ENCODE measurements at regions not wholly inside any gene's neighbourhood (a gene's known extent, or its start where the extent isn't known, plus 50 kb on each side); places are given as distances from the start of the nearest gene placed in this dataset.

DNA sequence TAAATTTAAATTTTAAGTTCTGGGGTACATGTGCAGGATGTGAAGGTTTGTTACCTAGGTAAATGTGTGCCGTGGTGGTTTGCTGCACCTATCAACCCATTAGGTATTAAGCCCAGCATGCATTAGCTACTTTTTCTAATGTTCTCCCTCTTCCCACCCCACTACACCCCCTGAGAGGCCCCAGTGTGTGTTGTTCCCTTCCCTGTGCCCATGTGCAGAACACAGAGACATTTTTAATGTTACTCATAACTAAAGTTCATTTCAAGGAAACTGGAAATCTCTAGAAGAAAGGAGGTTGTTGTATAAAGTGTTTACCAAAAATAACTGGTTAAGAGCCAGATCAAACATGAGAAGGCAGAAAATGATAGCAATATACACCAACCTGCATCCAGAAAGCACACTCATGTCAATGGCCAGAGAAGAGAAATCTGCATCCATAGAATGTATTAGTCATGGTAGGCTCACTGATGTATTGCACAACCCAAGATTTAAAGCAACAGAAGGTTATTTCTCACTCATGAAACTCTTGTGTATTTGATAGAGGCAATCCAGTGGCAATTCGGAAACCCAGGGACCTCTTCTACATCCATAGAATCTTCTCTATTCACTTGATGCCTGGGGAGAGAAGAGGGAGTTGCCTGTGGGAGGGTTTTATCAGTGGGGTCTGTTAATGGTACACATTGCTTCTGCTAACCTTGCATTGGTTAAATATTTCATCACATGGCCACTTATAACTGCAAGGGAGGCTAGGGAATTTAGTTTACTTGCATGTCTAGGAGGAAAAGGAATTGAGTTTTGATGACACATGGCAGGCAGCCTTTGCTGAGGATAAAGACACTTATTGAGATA lies 321.9 kb upstream of the RASGRP1 start:
- peak; percentile 82 for DNase-seq (ENCODE audit: low read depth)

DNA sequence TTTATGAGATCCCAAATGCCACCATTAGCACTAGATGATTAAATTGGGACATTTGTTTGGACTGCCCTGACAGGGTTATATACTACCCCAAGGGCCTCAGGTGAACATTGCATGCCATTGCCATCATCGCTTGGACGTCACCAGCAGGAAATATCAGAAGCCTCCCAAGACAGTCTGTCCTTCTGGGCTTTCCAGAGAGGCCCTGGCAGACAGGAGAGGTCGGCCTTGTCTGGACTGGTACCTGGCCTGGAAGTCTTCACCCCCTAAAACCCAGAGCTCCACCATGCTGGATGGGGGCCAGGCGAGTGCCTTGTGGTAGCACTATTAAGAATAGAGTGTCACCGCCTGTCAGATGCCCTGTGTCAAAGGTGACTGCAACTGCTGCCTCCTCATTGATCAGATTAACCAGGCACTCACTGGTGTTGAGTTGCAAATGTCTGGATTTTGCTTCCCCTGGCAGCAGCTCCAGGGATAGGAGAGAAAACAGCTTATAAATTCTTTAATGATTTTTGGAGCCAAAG lies 324.1 kb upstream of the RASGRP1 start:
- no peak for DNase-seq (ENCODE audit: low read depth)

DNA sequence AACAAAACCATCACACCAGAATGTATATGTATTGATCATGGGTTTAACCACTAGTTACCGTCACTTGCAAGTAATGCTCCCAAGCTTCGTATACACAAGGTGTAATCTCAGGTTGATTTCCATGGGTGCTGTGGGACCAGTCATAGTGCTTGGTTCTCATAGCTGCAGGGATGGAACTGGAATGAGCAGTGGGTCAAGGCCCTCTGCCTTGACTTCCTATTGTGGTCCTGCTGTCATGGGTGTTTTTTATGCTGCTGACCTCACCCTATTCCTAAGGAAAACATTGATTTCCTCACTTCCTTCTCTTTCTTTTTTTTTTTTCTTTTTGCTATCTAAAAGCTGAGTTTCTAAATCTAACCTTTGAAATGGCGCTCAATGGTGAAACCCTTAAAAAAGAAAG lies 325.6 kb upstream of the RASGRP1 start:
- DNase-seq (ENCODE audit: low read depth), result no peak

DNA sequence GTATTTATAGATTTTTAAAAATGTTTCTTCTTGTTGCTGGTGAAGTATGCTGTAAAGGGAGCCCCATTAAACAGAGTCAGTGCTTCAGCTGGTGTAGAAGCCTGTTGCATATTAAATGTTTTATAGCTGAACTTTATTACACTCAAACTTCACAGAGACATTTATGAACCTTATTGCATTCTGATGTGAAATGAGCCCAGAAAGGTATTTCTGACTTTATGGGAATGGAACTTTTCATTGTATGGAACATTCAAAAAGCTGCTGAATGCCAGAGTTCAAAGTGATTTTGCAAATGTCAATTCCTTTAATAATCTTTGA lies 329.3 kb upstream of the RASGRP1 start:
- no peak for DNase-seq (ENCODE audit: low read depth)

DNA sequence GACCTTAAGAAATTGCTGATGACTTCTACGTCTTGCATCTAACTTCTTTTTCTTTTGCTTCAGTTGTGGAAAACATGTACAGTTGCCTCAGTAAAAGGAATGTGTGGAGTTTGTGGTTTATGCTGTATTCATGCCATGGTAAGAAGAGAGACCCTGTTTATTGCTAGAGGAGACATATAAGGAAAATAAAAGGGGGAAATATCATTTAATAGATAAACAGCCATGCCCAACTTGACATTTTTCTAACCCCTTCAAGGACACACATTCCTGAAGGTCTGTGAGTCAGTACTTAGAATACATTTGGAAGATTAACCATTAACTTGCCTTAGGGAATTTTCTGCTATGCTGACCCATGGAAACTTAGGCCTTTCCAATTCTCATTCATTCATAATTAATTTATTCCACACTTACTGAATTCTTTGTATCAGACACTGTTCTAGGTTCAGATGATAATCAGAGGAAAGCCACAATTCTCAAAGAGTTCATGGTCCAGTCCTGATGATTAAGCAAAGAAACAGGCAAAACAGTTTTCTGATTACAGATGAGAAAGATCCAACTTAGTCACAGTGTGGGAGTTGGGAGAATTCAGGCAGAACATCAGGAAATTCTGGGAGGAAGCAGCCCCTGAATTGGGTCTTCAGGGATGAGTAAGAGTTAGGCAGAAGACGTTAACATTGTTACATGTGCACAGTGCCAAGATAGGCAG lies 329.8 kb upstream of the RASGRP1 start:
- peak; percentile 81 for DNase-seq (ENCODE audit: low read depth)

DNA sequence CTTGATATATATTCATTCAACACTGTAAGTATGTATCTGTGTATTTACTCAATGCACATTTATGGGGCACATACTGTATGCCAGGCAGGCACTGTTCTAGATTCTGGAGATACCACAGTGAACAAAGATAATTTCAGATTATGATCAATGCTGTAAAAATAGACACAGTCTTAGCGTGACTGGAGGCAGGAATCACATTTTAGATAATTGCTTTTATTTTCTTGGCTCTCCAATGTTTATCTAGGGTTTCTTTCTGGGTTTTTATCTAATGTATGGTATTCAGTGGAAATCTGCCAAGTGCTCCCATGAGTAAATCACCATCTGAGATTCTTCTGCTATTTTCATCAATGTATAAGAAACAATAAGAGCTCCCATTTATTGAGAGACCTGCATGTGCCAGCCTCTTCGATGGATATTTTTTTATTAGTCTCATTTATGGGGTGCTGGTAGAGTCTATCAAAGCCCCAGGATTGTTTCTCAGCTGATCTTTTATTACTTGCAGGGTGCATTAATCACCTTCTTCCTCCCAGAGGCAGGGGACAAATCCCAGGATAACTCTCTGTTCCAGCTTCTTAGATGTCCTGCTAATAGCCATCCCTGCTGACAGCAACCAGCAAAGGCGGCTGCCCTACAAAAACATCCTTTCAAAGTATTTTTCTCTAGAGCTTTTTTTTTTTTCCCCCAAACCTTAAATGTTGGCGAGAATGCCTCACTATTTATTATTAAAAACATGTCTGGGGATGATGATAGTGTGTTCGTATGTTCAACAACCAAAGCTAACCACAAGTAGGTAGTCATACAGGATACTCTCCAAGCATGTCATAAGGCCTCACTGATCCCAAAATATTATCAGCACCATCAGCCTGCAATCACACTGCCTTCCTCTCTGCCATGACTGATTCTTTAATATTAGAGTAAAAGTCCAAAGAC lies 331.0 kb upstream of the RASGRP1 start:
- peak; percentile 23 for DNase-seq (ENCODE audit: low read depth)

DNA sequence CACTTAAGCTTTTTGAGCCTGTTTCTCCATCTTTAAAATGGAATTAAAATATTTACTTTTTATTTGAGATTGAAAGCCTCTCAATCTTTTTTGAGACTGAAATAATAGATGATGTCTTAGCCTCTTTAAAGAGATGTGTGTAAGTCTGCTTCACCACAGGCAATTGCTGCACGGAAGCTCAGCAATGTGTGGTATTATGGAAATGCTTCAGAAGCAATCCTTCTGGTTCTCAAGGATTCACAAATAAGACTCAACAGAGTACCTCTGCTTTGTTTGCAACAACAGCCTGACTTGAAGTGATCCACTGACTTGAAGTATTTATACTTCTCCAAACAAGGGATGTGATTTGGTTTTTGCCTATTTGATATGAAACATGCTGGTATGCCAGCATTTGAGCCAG lies 332.0 kb upstream of the RASGRP1 start:
- DNase-seq (ENCODE audit: low read depth), result no peak

DNA sequence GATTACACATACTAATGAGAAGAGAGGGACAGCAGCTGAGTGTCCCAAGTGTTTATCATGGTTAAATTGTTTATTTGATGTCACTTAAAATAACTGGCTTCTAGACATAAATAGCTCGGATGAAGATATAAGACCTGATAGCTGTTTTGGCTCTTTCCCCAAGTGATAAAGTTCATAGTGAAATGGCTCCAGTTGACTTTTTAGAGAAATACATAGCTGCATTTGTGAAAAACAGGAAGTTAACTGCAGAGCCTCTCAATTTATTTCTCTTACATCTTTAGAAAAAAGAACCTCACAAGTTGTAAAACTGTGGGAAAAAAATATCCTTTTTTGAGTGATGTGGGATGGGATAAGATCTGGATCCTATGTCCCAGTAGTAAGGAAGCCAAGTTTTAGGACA lies 332.9 kb upstream of the RASGRP1 start:
- no peak for DNase-seq (ENCODE audit: low read depth)

DNA sequence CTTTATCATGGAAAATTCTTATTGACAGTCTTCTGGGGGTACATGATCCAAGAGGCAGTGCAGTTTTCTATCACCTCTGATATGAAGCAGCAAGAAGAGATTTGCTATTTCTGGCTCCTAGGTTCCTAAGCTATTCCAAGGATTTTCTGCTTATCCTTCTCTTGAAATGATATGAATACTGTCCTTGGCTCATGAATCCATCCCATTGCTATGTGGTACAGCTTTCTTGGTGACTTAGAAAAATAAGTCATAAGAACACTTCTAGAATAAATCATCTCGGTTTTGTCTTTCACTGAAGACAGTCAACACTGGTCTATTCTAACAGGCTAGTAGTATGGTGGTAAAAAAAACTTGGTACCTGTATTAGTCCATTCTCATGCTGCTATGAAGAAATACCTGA lies 333.6 kb upstream of the RASGRP1 start:
- DNase-seq (ENCODE audit: low read depth), result no peak

DNA sequence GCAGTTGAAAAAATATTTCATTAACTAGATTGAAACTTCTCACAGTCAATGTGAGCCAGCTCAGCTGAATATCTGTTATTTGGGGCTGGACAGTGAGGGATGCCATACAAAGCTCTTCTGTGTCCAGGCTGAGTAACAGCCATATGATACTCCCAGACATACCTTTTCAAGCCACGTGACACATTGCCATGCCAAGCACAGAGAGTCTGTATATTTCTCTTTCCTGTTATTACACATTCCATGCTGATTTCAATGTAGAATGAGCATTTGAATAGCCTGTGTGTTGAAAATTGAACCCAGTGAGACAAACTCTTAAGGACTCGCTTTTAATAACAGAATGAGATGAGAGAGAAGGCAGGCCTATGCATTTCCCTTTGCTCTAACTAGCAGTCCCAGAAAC lies 334.7 kb upstream of the RASGRP1 start:
- peak; percentile 67 for DNase-seq (ENCODE audit: low read depth)

DNA sequence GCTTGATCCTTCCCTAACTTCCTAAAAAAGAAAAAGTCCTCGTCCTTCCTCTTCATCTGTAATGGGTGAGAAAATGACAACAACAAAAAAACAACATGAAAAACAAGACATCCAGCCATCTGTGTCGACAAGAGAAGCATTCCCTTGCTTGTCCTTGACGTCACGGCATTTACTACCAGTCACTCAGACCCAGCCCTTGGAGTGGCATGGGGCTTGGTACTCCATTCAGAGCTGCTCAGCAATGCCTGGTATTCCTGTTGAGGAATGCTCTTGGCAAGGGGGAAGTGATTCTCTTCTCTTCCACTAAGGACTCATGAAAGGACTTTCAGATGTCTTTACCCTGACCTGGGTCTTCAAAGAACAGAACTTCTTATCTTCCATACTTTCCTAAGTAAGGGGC lies 339.7 kb upstream of the RASGRP1 start:
- no peak for DNase-seq (ENCODE audit: low read depth)

DNA sequence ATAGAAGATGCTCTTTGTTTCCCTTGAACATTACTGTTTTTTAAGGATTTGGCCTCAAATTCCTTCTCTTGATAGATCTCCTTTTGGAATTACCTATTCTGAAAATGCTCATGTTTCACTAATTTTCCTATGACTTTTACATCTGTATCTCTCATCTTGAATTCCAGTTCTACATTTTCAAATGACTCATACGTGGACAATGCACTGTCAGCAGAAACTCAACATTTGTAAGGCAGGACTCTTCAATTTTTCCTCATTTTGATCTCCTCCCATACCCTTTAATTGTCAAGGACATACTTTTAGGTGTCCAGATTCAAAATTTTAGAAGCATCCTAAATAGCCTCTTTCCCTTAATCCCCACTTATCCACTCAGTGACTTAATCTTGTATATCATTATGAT lies 341.0 kb upstream of the RASGRP1 start:
- DNase-seq (ENCODE audit: low read depth), result no peak

DNA sequence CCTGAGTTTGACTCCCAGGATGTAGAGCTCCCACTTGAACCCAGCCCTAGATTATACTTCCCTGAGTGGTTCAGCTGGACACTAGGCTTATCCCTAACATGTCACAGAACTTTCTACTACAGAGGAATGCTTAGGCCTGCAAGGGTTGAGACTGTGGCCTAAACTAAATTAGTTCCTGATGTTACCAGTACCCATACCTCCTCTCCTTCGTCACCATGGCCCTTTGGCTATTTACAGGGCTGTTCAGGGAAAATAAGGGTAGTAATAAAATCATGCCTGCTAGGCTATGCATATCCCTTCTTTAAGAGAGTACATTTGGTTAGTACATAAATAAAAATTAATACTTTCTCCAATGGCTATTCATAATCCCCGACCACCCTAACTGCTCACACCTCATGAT lies 356.4 kb upstream of the RASGRP1 start:
- DNase-seq (ENCODE audit: low read depth), result peak; percentile 14

DNA sequence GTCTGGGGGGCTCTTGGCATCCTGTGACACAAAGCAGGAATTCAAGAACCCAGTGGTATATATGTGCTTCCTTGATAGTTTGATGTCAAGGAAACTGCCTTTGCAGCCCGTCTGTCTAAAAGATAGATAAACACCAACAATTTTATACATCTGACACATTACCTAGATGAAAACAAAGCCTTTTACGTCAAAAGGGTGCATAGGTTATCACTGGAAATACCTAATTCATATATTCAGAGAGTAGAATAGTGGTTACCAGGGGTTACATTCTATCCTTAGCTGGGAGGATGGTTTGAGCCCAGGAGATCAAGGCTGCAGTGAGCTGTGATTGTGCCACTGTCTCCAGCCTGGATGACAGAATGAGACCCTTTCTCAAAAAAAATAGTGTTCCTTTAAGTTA lies 356.9 kb upstream of the RASGRP1 start:
- no peak for DNase-seq (ENCODE audit: low read depth)

DNA sequence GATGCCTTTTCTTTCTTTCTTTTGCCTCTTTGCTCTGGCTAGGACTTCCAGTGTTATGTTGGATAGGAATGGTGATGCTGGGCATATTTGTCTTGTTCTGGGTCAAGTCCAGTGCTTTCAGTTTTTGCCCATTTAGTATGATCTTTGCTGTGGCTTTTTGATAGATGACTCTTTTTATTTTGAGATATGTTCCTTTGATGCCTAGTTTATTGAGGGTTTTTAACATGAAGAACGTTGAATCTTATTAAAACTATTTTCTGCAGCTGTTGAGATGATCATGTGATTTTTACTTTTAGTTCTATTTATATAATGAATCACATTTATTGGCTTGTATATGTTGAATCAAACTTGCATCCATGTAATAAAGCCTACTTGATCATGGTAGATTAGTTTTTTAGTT lies 363.8 kb upstream of the RASGRP1 start:
- DNase-seq (ENCODE audit: low read depth), result no peak

DNA sequence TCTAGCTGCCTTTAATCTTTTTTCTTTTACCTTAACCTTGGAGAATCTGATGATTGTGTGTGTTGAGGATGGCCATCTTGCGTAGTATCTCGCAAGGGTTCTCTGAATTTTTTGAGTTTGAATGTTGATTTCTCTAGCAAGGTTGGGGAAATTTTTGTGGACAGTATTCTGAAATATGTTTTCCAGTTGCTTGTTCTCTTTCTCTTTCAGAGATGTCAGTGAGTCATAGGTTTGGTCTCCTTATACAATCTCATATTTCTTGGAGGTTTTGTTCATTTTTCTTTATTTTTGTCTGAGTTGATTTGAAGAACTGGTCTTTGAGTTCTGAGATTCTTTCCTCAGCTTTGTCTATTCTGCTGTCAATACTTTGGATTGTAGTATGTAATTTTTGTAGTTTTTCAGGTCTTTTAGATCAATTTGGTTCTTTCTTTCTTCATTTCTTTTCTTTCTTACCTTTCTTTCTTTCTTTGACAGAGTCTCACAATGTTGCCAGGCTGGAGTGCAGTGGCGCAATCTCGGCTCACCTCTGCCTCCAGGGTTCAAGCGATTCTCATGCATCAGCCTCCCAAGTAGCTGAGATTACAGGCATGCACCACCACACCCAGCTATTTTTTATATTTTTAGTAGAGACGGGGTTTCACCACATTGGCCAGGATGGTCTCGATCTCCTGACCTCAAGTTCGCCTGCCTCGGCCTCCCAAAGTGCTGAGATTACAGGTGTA lies 366.4 kb upstream of the RASGRP1 start:
- peak; percentile 49 for DNase-seq (ENCODE audit: low read depth)

DNA sequence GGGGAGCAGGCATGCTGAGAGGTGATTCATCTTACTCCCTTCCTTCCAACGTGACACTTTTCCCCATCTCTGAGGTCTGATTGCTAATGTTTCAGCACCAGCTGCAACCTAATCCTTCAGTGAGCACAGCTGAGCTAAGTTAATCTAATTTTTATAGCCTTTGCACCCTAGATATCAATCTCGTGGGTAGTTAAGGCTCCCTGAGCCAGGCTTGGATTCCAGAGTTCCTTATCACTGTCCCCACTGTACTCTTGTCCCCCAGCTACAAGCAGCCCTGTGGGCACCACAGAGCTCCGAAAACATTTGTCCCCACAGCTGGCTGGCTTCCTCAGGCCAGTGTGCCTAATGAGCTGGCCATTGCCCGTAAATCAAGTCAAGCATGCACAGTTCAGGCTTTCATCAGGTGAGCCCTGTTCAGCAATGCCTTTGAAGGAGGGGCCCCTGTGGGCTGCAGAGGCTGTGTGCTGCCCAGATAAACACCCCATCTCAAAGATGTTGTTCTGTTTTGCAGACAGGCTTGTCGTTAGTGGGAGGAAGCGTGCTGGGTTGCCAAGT lies 376.9 kb upstream of the RASGRP1 start:
- no peak for DNase-seq (ENCODE audit: low read depth)

DNA sequence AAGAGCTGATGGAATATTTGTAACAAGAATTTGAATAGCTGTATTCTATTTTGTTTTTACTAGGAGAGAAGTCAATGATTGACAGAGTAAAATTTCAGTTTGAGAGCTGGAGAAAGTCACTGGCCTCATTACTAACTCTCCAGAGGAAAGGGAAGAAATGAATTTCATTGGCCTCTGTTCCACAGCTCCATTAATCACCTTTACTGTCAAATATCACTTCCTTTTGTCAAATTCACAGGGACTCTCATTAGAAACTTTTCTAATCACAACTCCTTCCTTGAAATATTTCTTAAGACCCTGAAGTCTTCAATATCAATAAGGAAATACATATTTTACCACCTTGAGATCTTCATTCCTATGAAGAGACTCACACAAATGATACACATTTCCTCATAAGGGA lies 379.9 kb upstream of the RASGRP1 start:
- no peak for DNase-seq (ENCODE audit: low read depth)

DNA sequence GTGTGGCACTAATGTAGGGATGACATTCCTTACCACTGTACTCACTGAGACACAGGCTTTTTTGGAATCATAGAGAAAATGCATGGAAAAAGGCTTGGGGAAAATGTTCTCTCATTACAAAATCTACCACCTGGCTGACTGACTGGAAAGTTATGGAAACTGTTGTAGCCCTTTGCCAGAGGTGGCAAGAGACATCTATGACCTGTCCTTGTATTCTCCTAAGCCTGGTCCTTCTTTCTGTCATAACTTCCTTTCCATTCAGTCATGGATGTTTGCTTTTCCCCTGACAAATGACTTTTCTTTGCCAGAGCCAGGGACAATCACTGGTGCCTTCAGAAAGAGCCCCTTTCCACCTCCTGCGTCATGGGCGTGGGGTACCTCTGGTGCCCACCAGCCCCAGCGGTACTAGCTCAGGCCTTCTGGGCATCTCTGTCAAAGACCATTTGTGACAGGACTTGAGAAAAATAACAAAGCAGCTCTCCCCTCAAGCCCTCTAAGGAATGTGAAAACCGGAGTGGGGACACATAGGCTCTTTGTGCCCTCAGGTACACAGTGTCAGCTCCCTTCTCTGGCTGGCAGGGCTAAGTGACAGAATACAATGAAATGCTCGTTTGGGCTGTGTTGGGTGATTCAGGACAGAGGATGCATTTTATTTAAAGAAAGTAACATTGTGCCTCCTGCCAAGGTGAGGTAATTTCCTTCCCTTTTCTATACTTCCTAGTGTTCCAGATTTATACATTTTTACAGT lies 381.1 kb upstream of the RASGRP1 start:
- DNase-seq (ENCODE audit: low read depth), result no peak

DNA sequence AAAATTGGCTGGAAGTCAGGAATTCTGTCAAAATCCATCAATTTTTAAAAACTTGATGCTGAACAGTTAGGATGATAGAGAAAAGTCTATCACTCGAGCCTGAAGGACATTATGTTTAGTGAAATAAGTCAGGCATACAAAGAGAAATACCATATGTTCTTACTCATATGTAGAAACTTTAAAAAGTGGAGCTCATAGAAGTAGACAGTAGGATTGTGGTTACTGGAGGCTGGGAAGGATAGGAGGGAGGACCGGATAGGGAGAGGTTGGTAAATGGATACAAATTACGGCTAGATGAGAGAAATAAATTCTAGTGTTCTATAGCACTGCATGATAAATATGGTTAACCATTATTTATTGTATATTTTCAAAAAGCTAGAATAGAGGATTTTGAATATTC lies 389.5 kb upstream of the RASGRP1 start:
- DNase-seq (ENCODE audit: low read depth), result no peak

DNA sequence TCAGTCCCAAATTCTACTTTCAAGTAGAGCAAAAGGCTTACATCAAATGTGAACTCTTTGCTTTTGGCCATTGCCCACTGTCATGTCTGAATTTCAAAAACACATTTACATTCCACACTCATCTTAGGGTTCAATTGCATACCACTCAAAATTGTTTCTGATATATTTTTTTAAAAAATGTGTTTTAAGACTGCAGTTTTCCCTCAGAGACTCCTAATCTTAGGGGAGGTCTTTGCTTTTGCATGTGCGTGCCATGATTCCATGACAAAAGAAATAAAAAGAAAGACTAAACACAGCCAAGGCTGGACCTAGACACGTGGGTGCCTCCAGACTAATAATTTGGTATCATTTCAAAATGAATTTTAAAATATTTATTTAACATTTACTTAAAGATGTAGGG lies 396.8 kb upstream of the RASGRP1 start:
- DNase-seq (ENCODE audit: low read depth), result no peak

Measured in fibroblast of gingiva (primary cell).